SW 1271 (cell line): ENCODE measurements at regions not wholly inside any gene's neighbourhood (a gene's known extent, or its start where the extent isn't known, plus 50 kb on each side); places are given as distances from the start of the nearest gene placed in this dataset.

Source experiments
- DNase-seq, 2 experiments: peaks; one replicate each; lab custom pipeline; 2025; lab: John Stamatoyannopoulos, UW

GRCh38 chr10:44822349-44822748 lies 88.8 kb upstream of the TMEM72 start:
- no peak for DNase-seq

DNA sequence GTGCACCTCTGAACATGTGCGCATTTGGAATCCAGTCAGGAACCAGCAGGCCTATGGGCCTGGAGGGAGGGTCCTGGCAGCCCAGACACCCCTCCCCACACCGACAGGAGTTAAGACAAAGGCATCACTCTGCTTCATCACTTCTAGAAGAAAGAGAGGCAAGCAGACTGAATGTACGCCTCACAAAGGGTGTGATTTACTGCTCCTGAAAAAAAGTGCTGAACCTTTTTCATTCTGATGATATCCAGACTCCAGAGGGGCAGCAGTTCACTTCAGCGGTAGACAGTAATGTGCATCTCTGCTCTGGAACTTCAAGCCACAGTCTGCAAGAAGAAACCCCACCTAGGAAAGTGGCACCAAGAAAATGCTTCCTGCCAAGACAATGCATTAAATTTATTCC lies 88.2 kb upstream of the TMEM72 start:
- DNase-seq, result no peak

DNA sequence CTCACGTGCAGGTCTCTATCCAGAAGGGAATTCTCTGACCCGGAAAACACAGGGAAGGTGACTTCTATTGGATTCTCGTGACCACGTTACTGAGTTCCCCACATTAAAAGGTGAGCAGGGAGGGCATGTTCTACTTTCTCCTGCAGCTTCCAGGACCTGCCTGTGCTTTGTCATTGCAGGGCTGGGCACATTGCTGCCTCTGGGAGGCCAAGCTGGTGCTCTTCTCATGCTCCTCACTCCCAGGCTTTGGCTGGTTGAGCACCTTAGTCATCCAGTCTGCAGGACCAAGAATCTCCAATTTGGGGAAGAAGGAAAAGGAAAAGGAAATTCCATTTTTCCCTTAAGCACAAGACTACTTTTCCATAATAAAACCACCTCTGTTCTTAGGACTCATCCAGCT lies 86.5 kb upstream of the TMEM72 start:
- DNase-seq, result no peak

- no peak for DNase-seq
Observed at GRCh38 chr10:44827431-44828006, 83.6 kb upstream of the TMEM72 start.

- DNase-seq, result no peak
Observed at GRCh38 chr10:44828508-44829142, 82.5 kb upstream of the TMEM72 start.

DNA sequence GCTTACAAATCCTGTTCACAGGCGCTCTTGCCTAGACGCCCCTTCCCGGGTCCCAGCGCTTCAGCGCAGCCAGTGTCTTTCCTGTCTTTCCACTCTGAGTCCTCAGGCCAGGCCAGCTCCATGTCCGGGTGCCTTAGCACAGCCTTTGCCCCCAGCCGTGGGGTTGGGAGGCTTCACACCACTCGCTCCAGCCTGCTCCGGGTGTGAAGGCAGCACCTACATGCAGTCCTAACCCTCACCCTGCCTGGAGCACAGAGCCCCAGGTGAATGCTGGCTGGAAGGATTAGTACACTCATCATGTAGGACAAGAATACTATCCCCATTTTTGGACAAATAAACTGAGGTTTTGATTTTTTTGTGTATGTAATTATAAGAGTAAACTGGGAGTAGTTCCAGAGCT lies 81.7 kb upstream of the TMEM72 start:
- no peak for DNase-seq

DNA sequence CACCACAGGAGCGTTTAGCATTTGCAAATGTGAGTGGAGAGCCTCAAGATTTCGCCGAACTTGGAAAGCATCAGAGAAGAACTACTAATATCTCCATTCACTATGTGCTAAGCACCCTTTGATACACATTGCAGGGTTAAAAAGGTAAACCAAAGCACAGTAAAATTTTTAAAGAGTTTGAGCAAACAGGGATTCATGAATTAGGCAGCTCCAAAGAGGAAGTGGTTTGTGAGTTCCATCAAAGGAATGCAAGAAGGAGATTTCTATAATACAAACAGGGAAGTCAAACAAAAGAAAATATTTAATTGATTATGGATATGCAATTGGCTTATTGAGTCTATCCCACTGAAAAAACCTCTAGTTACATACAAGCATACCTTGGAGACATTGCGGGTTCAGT lies 81.1 kb upstream of the TMEM72 start:
- no peak for DNase-seq

GRCh38 chr10:44831581-44831980 lies 79.6 kb upstream of the TMEM72 start:
- DNase-seq, result no peak

DNA sequence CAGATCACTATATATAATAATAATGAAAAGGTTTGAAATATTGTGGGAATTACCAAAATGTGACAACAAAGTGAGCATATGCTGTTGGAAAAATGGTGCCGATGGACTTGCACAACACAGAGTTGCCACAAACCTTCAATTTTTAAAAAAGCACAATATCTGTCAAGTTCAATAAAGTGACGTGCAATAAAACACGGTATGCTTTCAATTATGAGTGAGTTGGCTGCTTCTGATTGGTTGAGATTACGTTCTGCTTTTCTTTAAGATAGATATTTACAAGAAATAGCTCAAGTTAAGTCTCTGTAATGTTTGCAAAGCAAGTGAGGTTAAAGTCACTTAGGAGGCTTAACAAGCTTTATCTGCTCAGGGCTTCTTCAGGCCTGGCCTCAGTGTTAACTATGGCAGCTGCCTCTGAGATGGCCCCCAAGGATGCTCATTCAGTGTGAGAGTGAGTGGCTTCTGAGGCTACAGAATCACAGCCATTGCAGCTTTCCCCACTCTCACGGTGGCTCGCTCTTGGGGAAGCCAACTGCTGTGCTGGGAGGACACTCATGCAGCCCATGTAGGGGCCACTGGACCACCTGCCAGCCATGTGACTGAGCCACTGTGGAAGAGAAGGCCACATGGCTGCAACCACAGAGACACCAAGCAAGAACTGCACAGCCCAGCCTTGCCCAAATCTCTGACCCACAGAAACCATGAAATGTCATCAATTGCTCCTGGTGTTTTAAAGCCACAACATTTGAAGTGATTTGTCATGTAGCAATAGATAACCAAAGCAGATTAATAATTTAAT lies 78.3 kb upstream of the TMEM72 start:
- DNase-seq, result no peak

DNA sequence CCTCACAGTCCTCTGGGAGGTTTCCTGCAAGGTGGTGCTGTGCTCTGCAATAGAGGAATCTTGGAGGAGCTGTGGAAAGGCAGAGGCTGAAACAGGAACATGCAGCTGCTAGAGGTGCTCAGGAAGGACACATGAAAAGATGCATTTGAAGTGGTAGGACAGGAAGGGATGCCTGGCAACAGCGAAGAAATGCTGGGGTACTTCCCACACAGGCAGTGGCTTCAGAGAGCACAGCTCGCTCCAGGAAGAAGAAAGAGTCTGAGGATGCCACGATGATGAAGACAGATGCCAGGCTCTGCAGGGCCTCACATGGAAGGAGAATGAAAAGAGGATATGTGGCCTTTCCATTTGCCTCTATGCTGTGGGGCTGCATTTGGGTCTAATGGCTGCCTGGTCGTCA lies 77.0 kb upstream of the TMEM72 start:
- no peak for DNase-seq

DNA sequence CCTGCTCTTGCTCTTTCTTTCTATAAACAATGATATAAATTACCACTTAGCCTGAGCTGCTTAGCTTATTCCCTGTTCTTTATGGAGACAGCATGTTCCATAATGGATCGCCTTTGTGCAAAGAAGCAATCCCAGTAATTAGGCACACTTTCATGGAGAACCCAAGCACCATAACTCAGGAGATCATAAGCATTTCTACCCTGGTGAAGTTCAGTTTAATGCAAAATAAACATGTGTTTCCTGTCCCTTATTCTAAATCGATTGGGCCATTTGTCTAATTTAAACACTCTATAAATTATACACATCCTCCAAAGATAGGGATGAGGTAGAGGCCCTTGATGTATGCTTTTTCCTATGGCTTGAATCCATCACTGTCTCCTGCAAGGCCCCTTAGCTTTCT lies 75.8 kb upstream of the TMEM72 start:
- DNase-seq, result no peak

- DNase-seq, result no peak
Observed at GRCh38 chr10:44843484-44843883, 67.7 kb upstream of the TMEM72 start.

DNA sequence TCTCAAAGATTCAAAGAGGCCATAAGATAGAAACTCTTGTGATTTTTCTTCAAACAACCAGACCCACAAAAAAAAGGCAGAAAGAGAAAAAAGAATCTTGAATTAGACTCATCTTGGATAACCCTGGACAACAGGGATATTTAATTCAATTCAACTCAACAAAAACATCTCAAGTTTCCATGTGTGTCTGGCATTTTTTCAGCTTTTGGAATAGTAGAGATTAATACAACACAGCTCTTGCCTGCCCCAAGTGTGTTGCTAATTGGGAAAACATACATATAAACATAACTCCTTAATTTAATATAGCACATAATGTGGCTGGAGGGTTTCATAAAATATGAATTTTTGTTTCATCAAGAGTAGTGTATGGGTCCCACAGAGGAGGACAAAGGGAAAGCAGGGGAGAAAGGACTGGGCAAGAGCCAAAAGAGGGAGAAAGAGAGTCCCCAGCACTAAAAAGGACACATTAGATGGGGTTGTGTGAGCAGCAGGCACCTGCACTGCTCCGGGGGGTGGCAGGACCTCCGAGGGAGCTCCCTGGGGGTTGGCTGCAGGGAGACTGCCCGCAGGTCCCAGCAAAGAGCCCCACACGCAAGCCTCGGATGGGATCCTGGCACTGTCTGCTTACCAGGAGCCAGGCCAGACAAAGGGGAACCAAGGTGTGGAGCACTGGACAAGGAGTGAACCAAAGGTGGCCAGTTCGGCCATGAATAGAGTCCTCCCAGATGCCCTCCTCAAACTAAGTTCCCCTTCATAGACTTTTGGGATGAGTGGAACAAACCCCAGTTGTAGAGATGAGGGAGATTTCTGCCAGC lies 65.6 kb upstream of the TMEM72 start:
- no peak for DNase-seq

- DNase-seq, result no peak
Observed at GRCh38 chr10:44847110-44847509, 64.0 kb upstream of the TMEM72 start.

GRCh38 chr10:44848211-44848610 lies 62.9 kb upstream of the TMEM72 start:
- DNase-seq, result no peak

DNA sequence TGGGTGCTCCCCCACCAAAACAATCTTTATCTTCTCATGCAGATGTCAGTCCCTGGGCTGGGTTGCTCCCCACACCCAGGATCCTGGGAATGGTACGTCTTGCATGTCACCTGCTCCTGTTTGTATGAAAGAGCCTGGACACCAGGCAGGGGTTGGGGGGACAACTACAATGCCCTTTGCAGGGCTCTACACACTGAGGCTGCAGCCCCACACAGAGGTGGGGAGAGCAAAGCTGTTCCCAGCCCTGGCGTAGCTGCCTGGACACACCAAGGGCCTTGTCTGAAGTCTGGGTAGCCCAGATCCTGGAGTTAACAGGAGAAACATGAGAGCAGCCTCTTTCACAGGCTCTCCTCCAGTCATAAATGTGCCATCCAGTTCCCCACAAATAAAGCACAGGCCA lies 61.2 kb upstream of the TMEM72 start:
- DNase-seq, result no peak

DNA sequence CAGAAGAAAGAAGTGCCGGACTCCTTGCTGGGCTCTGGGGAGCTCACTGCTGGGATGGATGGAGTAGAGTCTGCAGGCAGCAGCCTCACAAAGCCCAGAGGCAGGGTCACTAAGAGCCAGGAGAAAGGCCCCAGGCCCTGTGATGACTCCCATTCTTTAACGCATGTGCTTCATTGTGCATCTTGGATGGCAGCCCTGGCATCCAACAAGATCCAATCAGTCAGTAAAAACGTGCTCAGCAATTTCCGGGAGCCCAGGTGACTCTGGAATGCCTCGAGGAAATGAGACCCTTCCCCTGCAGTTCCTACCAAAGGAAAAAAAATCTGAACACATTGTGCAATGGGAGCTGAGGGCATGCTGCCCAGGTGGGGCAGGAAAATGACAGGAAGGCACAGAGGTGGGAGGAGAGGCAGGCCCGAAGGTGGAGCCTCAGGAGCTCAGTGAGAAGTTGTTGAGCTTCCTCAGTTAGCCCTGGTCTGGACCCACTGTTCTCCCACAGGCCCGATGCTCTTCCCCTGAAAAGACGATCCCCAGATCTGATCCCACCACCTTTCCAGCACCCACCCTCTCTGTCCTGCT lies 60.7 kb upstream of the TMEM72 start:
- DNase-seq, result no peak

DNA sequence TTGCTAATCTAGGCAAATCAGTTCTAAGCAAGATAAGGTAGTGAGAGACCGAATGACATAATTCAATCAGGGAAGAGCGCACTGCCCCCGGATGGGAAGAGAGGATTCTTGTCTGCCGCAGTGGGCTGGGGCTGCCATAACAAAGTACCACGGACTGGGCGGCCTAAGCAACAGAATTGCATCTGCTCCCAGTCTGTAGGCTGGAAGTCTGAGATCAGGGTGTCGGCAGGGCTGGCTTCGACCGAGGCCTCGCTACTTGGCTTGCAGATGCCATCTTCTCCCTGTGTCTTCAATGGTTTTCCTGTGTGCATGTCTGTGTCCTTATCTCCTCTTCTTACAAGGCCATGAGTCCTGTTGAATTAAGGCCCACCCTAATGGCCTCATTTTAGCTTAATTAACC lies 59.7 kb upstream of the TMEM72 start:
- DNase-seq, result no peak

DNA sequence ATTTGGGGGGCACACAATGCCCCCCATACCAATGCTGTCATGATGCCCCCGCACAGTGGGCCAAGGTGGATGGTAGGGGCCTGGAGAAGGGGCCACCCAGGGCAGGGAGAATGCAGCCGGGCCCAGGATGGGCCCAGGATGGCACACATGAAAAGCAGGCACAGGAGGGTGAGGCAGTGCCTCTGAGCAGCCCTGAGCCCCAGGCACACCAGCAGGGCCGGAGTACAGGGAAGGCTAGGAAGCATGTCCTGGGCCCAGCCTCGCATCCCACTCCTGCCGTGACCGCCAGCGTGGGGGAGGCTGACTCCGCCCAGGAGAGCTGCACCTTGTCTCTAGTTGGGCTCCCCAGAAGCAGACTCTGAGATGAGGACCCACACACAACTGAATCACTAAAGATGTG lies 59.3 kb upstream of the TMEM72 start:
- DNase-seq, result no peak

DNA sequence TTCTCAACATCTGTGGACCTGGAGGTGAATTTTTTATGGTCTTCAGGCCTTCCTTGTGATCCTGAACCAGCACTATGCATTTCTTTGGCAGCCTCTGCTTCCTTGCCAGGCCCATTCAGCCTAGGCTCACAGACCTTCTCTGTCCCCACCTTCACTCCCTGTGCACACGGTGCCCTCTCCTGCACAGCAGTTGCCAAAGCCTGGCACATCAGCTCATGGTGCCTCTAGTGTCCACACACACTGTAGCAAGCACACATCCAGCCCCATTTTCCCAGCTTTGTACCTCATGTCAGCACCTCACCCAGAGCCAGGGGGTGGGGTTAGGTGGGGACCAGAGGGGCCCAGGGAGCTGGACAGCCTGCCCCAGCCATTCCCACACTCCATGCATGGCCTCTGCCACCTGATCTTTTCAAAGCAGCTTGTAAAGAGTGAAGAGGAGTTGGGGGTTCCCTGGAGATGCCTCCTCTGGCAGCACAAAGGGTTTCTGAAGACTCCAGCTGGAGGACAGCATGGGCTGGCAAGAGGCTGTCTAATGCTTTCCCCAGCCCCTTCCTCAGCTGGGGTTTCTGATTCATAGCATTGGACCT lies 57.9 kb upstream of the TMEM72 start:
- DNase-seq, result peak in 1 of 2 experiments; percentile 16

- no peak for DNase-seq
Observed at GRCh38 chr10:44853796-44854195, 57.3 kb upstream of the TMEM72 start.
